GM18499 (cell line): ENCODE measurements at regions not wholly inside any gene's neighbourhood (a gene's known extent, or its start where the extent isn't known, plus 50 kb on each side); places are given as distances from the start of the nearest gene placed in this dataset.
"Not testable (repeated sequence)": the region's sequence is repeated elsewhere in the genome, so short reads cannot be mapped to it uniquely, and the experiment has no call there.

ENCODE experiments used
- ATAC-seq: cut with Tn5 transposase; IDR thresholded peaks from one replicate; pipeline ENCODE4 v1.9.1; 2021; ENCODE audit warnings: moderate number of reproducible peaks; ENCODE audit not compliant: insufficient read depth, unreplicated experiment

GRCh38 chr3:125645616-125646015 lies 50.3 kb upstream of the OSBPL11 start:
- ATAC-seq = no peak

GRCh38 chr3:125646581-125646980 lies 51.3 kb upstream of the OSBPL11 start:
- ATAC-seq = no peak

- no peak for ATAC-seq
Measured at GRCh38 chr3:125647318-125648014, 52.2 kb upstream of the OSBPL11 start.

GRCh38 chr3:125651244-125651643 lies 55.9 kb upstream of the OSBPL11 start:
- no peak for ATAC-seq

DNA sequence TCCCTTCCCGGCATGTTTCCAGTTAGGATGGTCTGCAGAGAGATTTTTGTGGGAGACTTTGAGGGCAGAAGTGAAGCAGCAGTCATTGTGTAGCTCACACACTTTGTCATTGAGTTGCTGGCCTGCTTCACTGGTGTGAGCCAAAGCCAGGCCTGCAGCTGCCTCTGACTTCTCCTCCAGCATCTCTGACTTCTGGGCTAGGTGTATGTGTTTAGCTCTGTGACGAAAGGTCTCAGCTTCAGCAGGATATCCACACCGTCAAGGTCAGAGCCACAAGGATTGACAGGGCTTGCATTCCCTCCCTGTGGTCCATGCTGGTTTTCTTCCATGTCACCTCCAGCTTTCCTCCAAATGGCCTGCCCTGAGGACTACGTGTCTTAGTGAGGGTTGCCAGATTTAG lies 57.1 kb upstream of the OSBPL11 start:
- ATAC-seq = no peak

DNA sequence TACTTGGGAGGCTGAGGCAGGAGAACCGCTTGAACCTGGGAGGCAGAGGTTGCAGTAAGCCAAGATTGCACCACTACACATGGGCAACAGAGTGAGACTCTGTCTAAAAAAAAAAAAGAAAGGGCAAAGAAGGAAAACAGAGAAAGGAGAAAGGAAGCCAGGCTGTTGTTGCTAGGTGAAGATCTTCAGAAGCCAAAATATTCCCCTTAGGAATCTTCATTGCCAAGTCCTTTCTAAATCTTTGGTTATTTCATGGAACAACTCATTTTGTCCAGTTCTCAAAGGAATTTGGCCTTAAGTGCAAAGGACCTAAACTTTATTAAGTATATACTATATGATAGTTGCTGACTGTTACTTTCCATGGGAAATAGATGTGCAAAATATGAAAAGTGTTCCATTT lies 59.2 kb upstream of the OSBPL11 start:
- no peak for ATAC-seq

DNA sequence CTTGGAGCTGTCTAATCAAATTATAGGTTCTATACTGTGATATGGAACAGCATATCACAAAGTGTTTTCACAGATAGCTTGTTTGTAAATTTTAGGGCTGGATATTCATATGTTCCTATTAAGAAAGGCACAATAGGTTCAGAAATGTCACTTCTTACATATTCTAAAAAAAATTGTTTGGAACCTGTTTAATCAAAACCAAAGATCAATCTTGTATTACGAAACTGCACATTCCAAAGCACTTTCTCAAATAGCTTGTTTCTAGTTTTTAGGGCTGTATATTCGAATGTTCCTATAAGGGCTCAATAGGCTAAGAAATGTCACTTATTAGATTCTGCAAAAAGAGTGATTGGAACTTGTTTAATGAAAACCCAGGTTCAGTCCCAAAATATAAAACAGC lies 67.4 kb upstream of the OSBPL11 start:
- ATAC-seq = no peak

DNA sequence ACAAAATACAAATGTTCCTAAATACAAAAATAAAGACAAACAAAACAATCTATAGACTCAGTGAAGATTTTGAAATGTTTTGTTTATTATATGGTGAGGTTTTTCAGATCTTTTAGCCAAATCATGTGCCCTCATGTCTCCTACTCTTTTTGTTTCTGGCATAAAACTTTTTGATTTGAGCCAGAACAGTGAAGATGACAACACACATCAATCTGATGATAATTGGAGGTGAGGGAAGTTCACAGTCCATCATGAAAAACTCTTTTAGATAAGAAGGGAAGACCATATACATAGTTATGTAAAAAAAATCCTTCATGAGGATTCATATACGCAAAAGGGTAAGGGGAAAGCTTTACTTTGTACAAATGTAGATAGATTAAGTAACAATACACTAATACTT lies 75.1 kb upstream of the OSBPL11 start:
- ATAC-seq = no peak

DNA sequence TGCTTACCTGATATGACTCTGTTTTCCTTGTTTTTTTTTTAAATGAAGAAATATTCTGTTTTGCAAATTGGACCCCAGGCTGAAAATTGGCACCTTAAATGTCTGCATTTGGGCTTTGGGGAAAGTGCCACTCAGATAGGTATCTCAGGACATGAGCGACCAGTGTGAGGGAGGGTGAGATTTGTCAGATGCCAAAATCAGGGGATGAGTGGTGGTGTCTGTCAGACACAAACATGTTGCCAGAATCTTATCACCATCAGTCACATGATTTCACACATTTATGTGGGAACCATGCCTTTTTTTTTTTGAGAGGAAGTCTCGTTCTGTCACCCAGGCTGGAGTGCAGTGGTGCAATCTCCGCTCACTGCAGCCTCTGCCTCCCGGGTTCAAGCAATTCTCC lies 75.6 kb upstream of the OSBPL11 start:
- no peak for ATAC-seq

- no peak for ATAC-seq
Measured at GRCh38 chr3:125671461-125672243, 76.4 kb upstream of the OSBPL11 start.

- no peak for ATAC-seq
Measured at GRCh38 chr3:125675791-125676190, 80.5 kb upstream of the OSBPL11 start.

DNA sequence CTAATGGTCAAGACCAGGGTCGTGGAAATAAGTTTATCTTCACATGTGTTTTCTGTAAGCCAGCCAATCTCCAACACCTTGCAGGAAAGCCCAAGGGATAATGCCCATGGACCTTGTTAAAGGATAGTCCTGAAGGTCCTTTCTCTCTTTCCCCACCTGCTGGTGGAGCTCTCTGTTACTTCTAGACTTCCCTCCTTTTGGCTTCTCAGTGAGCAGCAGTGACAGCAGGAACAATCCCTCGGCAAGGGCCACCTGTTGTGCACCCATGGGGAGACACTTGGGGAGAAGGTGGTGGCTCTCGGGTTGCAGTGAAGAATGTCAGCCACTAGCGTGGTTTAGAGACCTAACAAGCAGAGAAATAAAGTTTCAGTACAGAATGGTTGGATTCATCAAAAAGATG lies 84.0 kb upstream of the OSBPL11 start:
- no peak for ATAC-seq

GRCh38 chr3:125681146-125681545 lies 85.8 kb upstream of the OSBPL11 start:
- no peak for ATAC-seq

- not testable (repeated sequence) for ATAC-seq
Measured at GRCh38 chr3:125681906-125682305, 86.6 kb upstream of the OSBPL11 start.

- not testable (repeated sequence) for ATAC-seq
Measured at GRCh38 chr3:125682610-125683009, 87.3 kb upstream of the OSBPL11 start.

DNA sequence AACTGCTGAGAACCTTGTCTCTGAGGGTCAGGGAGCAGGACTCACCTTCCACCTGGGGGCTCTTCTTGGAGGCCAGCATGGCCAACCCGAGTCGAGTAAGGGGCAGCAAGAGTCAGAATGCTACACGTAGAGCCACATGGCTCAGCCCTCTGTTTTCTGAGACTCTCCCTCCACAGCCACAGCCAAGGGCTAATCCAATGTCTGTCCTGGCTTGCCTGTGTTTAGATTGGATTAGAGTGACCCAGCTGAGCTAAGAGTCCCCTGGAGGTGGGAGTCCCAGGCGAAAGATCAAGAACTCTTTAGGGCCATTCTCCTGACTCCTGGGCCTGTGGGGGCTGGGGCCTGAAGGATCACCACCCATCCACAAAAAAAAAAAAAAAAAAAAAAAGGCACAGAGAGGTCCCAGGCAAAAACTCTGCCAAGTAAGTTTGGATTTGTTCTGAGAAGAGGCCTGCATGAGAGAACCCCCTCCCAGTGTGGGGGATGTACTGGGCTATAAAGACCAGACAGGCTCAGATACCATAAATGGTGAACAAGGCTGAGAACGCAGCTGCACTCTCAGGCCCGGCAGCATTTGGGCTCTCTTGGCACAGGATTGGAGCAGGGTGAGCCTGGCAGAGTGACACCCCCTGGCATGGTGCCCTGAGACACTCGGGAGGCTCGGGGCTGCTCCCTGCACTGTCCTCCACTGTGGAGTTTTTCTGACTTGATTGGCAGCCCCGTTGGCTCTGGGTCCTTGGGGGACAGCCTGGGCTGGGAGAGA lies 88.0 kb upstream of the OSBPL11 start:
- ATAC-seq = no peak

DNA sequence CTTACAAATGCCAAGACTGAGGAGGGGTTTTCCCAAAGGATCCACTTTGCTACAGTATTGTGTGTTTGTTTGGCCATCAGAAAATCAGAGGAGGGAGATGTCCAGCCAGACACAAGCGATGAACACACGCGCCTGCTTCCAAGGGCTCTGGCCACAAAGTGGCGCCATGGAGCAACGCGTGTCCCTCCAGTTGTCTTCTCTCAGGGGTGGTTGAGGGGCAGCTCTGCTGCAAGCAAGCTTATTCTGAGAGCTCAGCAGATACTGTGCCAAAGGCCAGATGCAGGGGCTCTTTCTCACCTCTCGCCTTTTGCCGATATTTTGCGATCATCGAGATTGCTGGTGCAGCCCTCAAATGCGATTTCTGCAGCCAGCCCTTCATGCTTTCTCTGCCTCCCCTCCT lies 88.9 kb upstream of the OSBPL11 start:
- no peak for ATAC-seq

DNA sequence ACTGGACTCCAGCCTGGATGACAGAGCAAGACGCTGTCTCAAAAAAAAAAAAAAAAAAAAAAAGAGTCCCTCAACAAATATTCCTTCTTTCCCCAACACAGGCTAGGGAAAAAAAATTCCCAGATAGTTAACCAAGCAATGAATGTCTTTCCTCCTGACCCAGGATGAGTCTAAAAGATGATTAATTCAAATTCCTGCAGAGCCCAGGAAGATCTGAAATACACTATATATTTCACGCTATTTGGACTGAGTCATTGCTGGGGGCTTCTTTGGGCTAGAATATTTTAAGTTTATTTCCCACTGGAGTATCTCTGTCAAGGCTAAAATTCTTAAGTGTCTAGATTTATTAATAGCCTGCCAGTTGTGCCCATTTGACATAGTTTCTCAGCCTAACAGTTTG lies 90.4 kb upstream of the OSBPL11 start:
- not testable (repeated sequence) for ATAC-seq

DNA sequence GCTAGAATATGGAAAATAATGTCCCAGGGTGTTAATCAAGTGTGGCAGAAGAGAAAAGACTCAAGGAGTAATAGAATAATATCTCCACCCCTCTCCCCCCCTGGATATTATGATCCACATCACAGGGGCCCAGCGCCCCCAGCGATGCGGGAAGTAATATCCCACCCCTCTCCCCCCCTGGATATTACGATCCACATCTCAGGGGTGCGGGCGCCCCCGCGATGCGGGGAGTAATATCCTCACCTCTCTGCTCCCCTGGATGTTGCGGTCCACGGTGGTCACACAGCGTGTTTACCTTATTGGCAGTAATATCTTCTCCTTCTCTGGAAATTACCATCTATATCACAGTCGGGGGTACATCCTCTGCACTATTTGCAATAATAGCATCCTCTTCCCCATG lies 97.1 kb upstream of the OSBPL11 start:
- no peak for ATAC-seq

DNA sequence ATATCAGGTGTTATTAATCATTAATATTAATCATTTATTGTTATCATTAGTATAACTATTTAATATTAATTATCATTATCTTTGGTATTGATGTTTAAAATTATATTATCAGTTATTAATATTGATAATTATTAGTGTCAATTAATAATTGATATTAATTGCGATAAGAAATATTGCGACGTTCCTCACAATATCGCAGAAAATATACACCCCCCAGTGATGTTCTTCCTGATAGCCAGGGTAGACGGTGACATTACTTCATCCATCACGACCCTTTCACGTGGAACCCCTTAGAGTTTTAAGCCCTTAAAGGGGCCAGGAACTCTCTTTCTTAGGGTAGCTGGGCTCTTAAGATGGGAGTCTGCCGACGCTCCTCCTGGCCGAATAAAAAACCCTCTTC lies 98.6 kb upstream of the OSBPL11 start:
- ATAC-seq = no peak

GRCh38 chr3:125694761-125695294 lies 99.5 kb upstream of the OSBPL11 start:
- ATAC-seq = no peak
